HepG2 (cell line): ENCODE measurements at regions not wholly inside any gene's neighbourhood (a gene's known extent, or its start where the extent isn't known, plus 50 kb on each side); places are given as distances from the start of the nearest gene placed in this dataset.

Source experiments
- ATF2 ChIP-seq: sonication (generic); formaldehyde crosslinking; IDR thresholded peaks from 2 replicates; pipeline ENCODE4 v1.4.0; 2020; ENCODE audit warnings: missing genetic modification reagents
- CBX5 ChIP-seq: sonication (generic); formaldehyde crosslinking; IDR thresholded peaks from 2 replicates; pipeline ENCODE4 v1.4.0; 2020; ENCODE audit warnings: missing genetic modification reagents, borderline replicate concordance
- ETV5 ChIP-seq: IDR thresholded peaks from 2 replicates; pipeline ENCODE4 v1.6.1; 2018; ENCODE audit warnings: missing biosample characterization, missing genetic modification reagents, inconsistent platforms, borderline replicate concordance
- FOXJ3 ChIP-seq: sonication (generic); formaldehyde crosslinking; IDR thresholded peaks from 2 replicates; pipeline ENCODE4 v1.4.0; 2020; ENCODE audit warnings: missing genetic modification reagents, mild to moderate bottlenecking, borderline replicate concordance
- MEIS2 ChIP-seq: sonication (generic); formaldehyde crosslinking; IDR thresholded peaks from 2 replicates; pipeline ENCODE4 v1.9.0; 2021; ENCODE audit warnings: mild to moderate bottlenecking, missing genetic modification reagents
- NR2C2 ChIP-seq: sonication (generic); formaldehyde crosslinking; IDR thresholded peaks from 2 replicates; pipeline ENCODE4 v1.4.0; 2020; ENCODE audit warnings: missing genetic modification reagents, mild to moderate bottlenecking, moderate library complexity, borderline replicate concordance
- PAXIP1 ChIP-seq: sonication (generic); formaldehyde crosslinking; conservative IDR thresholded peaks from 2 replicates; pipeline ENCODE4 v1.4.0; 2020; ENCODE audit warnings: mild to moderate bottlenecking, missing genetic modification reagents, moderate library complexity
- SMC3 ChIP-seq: IDR thresholded peaks from 2 replicates; pipeline ENCODE4 v1.6.1; 2011; ENCODE audit warnings: low read length, improper control_type of control experiment
- YY1 ChIP-seq: IDR thresholded peaks from 2 replicates; pipeline ENCODE4 v1.6.1; 2011; ENCODE audit warnings: low read length, low read depth, moderate library complexity, mild to moderate bottlenecking; ENCODE audit not compliant: insufficient read depth, insufficient replicate concordance
- ZBTB34 ChIP-seq: sonication (generic); formaldehyde crosslinking; IDR thresholded peaks from 2 replicates; pipeline ENCODE4 v1.8.0; 2022; ENCODE audit warnings: mild to moderate bottlenecking, missing genetic modification reagents
- ZBTB7A ChIP-seq: sonication (generic); formaldehyde crosslinking; IDR thresholded peaks from 2 replicates; pipeline ENCODE4 v1.8.0; 2022; ENCODE audit warnings: mild to moderate bottlenecking, missing genetic modification reagents
- ZBTB8A ChIP-seq: sonication (generic); formaldehyde crosslinking; IDR thresholded peaks from 2 replicates; pipeline ENCODE4 v1.4.0; 2020; ENCODE audit warnings: mild to moderate bottlenecking, low read depth, missing genetic modification reagents, borderline replicate concordance
- ZNF318 ChIP-seq: sonication (generic); formaldehyde crosslinking; IDR thresholded peaks from 2 replicates; pipeline ENCODE4 v1.4.0; 2020; ENCODE audit warnings: mild to moderate bottlenecking, missing genetic modification reagents

- TF ChIP-seq ZNF318 (CRISPR knock-in tag): 0 out of 2 replicates have a peak, but pooled peaks have one; percentile 33
- TF ChIP-seq ZBTB7A (CRISPR knock-in tag): no peak
- TF ChIP-seq FOXJ3 (CRISPR knock-in tag): peak; percentile 100
- TF ChIP-seq YY1: peak; percentile 76
- peak; percentile 10; the same call in 1 of the 2 replicates for TF ChIP-seq ZBTB8A (CRISPR knock-in tag)
- peak; percentile 75 for TF ChIP-seq CBX5 (CRISPR knock-in tag)
- peak; percentile 21; the same call in 1 of the 2 replicates for TF ChIP-seq SMC3
- TF ChIP-seq ZBTB34 (CRISPR knock-in tag): peak; percentile 69; the same call in 1 of the 2 replicates
- peak; percentile 74 for TF ChIP-seq ATF2 (CRISPR knock-in tag)
- peak; percentile 99 for TF ChIP-seq PAXIP1 (CRISPR knock-in tag)
- 0 out of 2 replicates have a peak, but pooled peaks have one; percentile 53 for TF ChIP-seq NR2C2 (CRISPR knock-in tag)
- TF ChIP-seq ETV5 (CRISPR knock-in tag): peak; percentile 97
- peak; percentile 91 for TF ChIP-seq MEIS2 (CRISPR knock-in tag)
These were observed 96.6 kb upstream of the AGTR1 start (continued) for GRCh38 chr3:148600902-148601765.
